Stomach (tissue), 8 donors: ENCODE measurements at regions not wholly inside any gene's neighbourhood (a gene's known extent, or its start where the extent isn't known, plus 50 kb on each side); places are given as distances from the start of the nearest gene placed in this dataset.

ENCODE experiments used
- DNase-seq, 2 donors: peaks; one replicate each; pipeline versions ENCODE4 v3.0.0 to v3.0.0-alpha.2; 2013 to 2019
- H3K27ac ChIP-seq, 5 donors: fragments of 200-600 bp in 4 of 5; sonication (generic) in 4 of 5; one replicate each; pipeline ENCODE4 v1.5.1; 2013 to 2019; ENCODE audit warnings: mild to moderate bottlenecking in 1 of 5, moderate library complexity in 1 of 5
- H3K27me3 ChIP-seq, 3 donors: fragments of 200-600 bp; sonication (generic); one replicate each; pipeline ENCODE4 v1.5.1; 2017 to 2019; ENCODE audit warnings: mixed run types in 1 of 3
- H3K36me3 ChIP-seq, 4 donors: fragments of 200-600 bp; sonication (generic); 1 replicate in 3 of 4; 2 replicates in 1 of 4; pipeline ENCODE4 v1.5.1; 2016 to 2019
- H3K4me1 ChIP-seq, 4 donors: fragments of 200-600 bp; sonication (generic); one replicate each; pipeline ENCODE4 v1.5.1; 2016 to 2019
- H3K4me3 ChIP-seq, 4 donors: fragments of 200-600 bp; sonication (generic) in 3 of 4; one replicate each; pipeline ENCODE4 v1.5.1; 2016 to 2019; ENCODE audit warnings: mild to moderate bottlenecking in 1 of 4
- H3K9me3 ChIP-seq, 4 donors: fragments of 200-600 bp; sonication (generic); one replicate each; pipeline ENCODE4 v1.5.1; 2016 to 2019
- CTCF ChIP-seq, 7 experiments: fragments of 450-650 bp in 4 of 7; fragments of 200-600 bp in 3 of 7; sonication (generic) in 3 of 7; IDR thresholded peaks; one replicate each; pipeline ENCODE4 v1.5.1; 2016 to 2019; ENCODE audit warnings: antibody characterized with exemption in 7 of 7, control low read depth in 2 of 7, mild to moderate bottlenecking in 1 of 7
- EP300 ChIP-seq: sonication (generic); formaldehyde crosslinking; IDR thresholded peaks from one replicate; pipeline ENCODE4 v1.6.1; 2017; ENCODE audit warnings: antibody characterized with exemption
- POLR2A ChIP-seq, 4 donors: fragments of 450-650 bp; IDR thresholded peaks; one replicate each; pipeline ENCODE4 v1.6.1; 2016; ENCODE audit warnings: antibody characterized with exemption in 4 of 4, control low read depth in 2 of 4, mild to moderate bottlenecking in 1 of 4, moderate library complexity in 1 of 4
- POLR2AphosphoS5 ChIP-seq, 3 donors: sonication (generic); formaldehyde crosslinking; IDR thresholded peaks; one replicate each; pipeline ENCODE4 v1.6.1; 2016; ENCODE audit warnings: antibody characterized with exemption in 3 of 3
- WGBS, 5 donors: extraction: QIAGEN DNeasy Blood & Tissue Kit in 3 of 5; methylation state at CpG; one replicate each; pipeline versions ENCODE4 v1.1.5 to v1.1.7; 2013 to 2018; 5-methylcytosine and 5-hydroxymethylcytosine counted together
- intact Hi-C: fragments of 100-400 bp; cut with DNase I; formaldehyde crosslinking; loops from one replicate; pipeline ENCODE4 v1.15.1; 2023; ENCODE audit warnings: low total_unique reads
- donor health status: healthy with polysubstance abuse.
- donor health status: Bipolar disorder and iron deficiency.
- donor health status: healthy.

GRCh38 chr21:15651172-15651571, 78.6 kb upstream of the USP25 start:
- Histone ChIP-seq H3K36me3 (no peaks in the 10 kb centered on the region), H3K4me1 (no peaks in the 10 kb centered on the region), H3K27me3 (no peaks in the 10 kb centered on the region), H3K27ac (no peak overlapping the region), H3K4me3 (no peak overlapping the region), H3K9me3 (no peaks in the 10 kb centered on the region)
- no peak for TF ChIP-seq POLR2AphosphoS5 (IDR thresholded peaks at IDR 0.05)
- no peak for TF ChIP-seq CTCF (IDR thresholded peaks at IDR 0.05)
- TF ChIP-seq POLR2A (IDR thresholded peaks at IDR 0.05) = no peak
- TF ChIP-seq EP300 = no peak
- intact Hi-C loops = no loop called here
- DNase-seq = no peak
- WGBS, 5 donors = 62 to 87% (median 75%) methylated on average over 3 of the region's 3 CpGs

- 21 to 50% (median 23%) methylated on average over 2 of the region's 2 CpGs for WGBS, 5 donors
- Histone ChIP-seq H3K27ac (no peak overlapping the region), H3K36me3 (no peaks in the 10 kb centered on the region), H3K27me3 (no peaks in the 10 kb centered on the region), H3K4me3 (no peak overlapping the region), H3K4me1 (no peaks in the 10 kb centered on the region), H3K9me3 (no peaks in the 10 kb centered on the region)
- intact Hi-C loops = no loop called here
- TF ChIP-seq POLR2A (IDR thresholded peaks at IDR 0.05) = no peak
- TF ChIP-seq CTCF (IDR thresholded peaks at IDR 0.05) = no peak
- no peak for TF ChIP-seq POLR2AphosphoS5 (IDR thresholded peaks at IDR 0.05)
- TF ChIP-seq EP300 = no peak
- DNase-seq = peak in 1 of 2 donors; percentile 25
Measured at GRCh38 chr21:15653710-15654109, 76.1 kb upstream of the USP25 start.

GRCh38 chr21:15654171-15654570, 75.6 kb upstream of the USP25 start:
- TF ChIP-seq POLR2A (IDR thresholded peaks at IDR 0.05) (no peak), CTCF (IDR thresholded peaks at IDR 0.05) (no peak)
- Histone ChIP-seq H3K4me1 (no peaks in the 10 kb centered on the region), H3K27me3 (no peaks in the 10 kb centered on the region), H3K36me3 (no peaks in the 10 kb centered on the region), H3K27ac (no peak overlapping the region), H3K9me3 (no peaks in the 10 kb centered on the region), H3K4me3 (no peak overlapping the region)
- WGBS, 5 donors = 62 to 86% (median 82%) methylated on average over 6 of the region's 6 CpGs
- intact Hi-C loops = no loop called here
- no peak for DNase-seq

GRCh38 chr21:15659753-15660422, 69.9 kb upstream of the USP25 start:
- TF ChIP-seq POLR2AphosphoS5 (IDR thresholded peaks at IDR 0.05) (no peak), EP300 (no peak), POLR2A (IDR thresholded peaks at IDR 0.05) (no peak), CTCF (IDR thresholded peaks at IDR 0.05) (no peak)
- Histone ChIP-seq H3K36me3 (no peaks in the 10 kb centered on the region), H3K27me3 (no peaks in the 10 kb centered on the region), H3K9me3 (no peaks in the 10 kb centered on the region), H3K4me1 (peaks cover 0 to 15% (median 7%) of the 10 kb centered on the region in 4 donors), H3K4me3 (no peak overlapping the region), H3K27ac (no peak overlapping the region)
- peak in 1 of 2 donors; percentile 68 for DNase-seq
- WGBS, 5 donors = 39 to 54% (median 45%) methylated on average over 3 of the region's 3 CpGs
- intact Hi-C loops = no loop called here
